ENCODE measurements at regions not wholly inside any gene's neighbourhood (a gene's known extent, or its start where the extent isn't known, plus 50 kb on each side); places are given as distances from the start of the nearest gene placed in this dataset.

- no peak overlapping the region for H2AFZ ChIP-seq (ENCODE audit: insufficient read depth, low read depth, low read length, poor library complexity, severe bottlenecking)
- no peaks in the 10 kb centered on the region for H3K4me1 ChIP-seq (ENCODE audit: control insufficient read depth in 1 of 2, insufficient read depth in 2 of 2, low read length in 2 of 2)
- DNase-seq = no peak
- Mint-ChIP-seq H3K27ac (no peak overlapping the region), H3K4me1 (no peaks in the 10 kb centered on the region), H3K9me3 (peaks cover 5 to 17% (median 9%) of the 10 kb centered on the region in 7 donors), H3K4me3 (no peak overlapping the region), H3K27me3 (ENCODE audit: low read depth in 3 of 3) (peaks cover 0 to under 1% (median 0%) of the 10 kb centered on the region in 3 donors), H3K36me3 (no peaks in the 10 kb centered on the region)
- H4K20me1 ChIP-seq (ENCODE audit: insufficient read depth, low read length) = no peaks in the 10 kb centered on the region
- H3K36me3 ChIP-seq (replicated peaks in 1 of 2; ENCODE audit: control insufficient read depth in 1 of 2, insufficient read depth in 2 of 2, low read length in 2 of 2) = no peaks in the 10 kb centered on the region
- TF ChIP-seq CTCF (IDR thresholded peaks at IDR 0.05) = no peak
- no peak overlapping the region for H3K4me2 ChIP-seq (replicated peaks; ENCODE audit: extremely low read depth, low read length, poor library complexity, severe bottlenecking)
- no peaks in the 10 kb centered on the region for H3K27me3 ChIP-seq (ENCODE audit: control insufficient read depth in 2 of 2, insufficient read depth in 2 of 2, low read length in 2 of 2)
- no peak overlapping the region for H3K27ac ChIP-seq (ENCODE audit: low read depth in 1 of 2, low read length in 2 of 2)
- H3K9ac ChIP-seq (ENCODE audit: insufficient read depth, low read length, poor library complexity, severe bottlenecking) = no peak overlapping the region
- H3K9me3 ChIP-seq (replicated peaks in 1 of 2; ENCODE audit: control insufficient read depth in 1 of 2, insufficient read depth in 1 of 2, low read length in 2 of 2) = peaks cover 8 to 16% of the 10 kb centered on the region in 2 donors
- WGBS (ENCODE audit: insufficient coverage) = 75% methylated on average over 1 of the region's 3 CpGs
- no peaks in the 10 kb centered on the region for H3K79me2 ChIP-seq (ENCODE audit: insufficient read depth, low read length)
- no peak overlapping the region for H3K4me3 ChIP-seq (replicated peaks in 1 of 3; ENCODE audit: low read depth in 2 of 3, low read length in 3 of 3)
- intact Hi-C loops (cut with micrococcal nuclease) = no loop called here
Measured at GRCh38 chr11:96500440-96500839, 110.6 kb downstream of the JRKL start.

- peaks cover 0 to 4% (median 0%) of the 10 kb centered on the region in 7 donors for H3K9me3 Mint-ChIP-seq
- Histone ChIP-seq H3K4me3 (replicated peaks in 1 of 3; ENCODE audit: low read depth in 2 of 3, low read length in 3 of 3) (no peak overlapping the region), H3K4me1 (ENCODE audit: control insufficient read depth in 1 of 2, insufficient read depth in 2 of 2, low read length in 2 of 2) (no peaks in the 10 kb centered on the region), H3K27ac (ENCODE audit: low read depth in 1 of 2, low read length in 2 of 2) (no peak overlapping the region), H3K27me3 (ENCODE audit: control insufficient read depth in 2 of 2, insufficient read depth in 2 of 2, low read length in 2 of 2) (no peaks in the 10 kb centered on the region), H3K79me2 (ENCODE audit: insufficient read depth, low read length) (no peaks in the 10 kb centered on the region), H3K4me2 (replicated peaks; ENCODE audit: extremely low read depth, low read length, poor library complexity, severe bottlenecking) (no peak overlapping the region), H4K20me1 (ENCODE audit: insufficient read depth, low read length) (no peaks in the 10 kb centered on the region), H3K9ac (ENCODE audit: insufficient read depth, low read length, poor library complexity, severe bottlenecking) (no peak overlapping the region), H3K9me3 (replicated peaks in 1 of 2; ENCODE audit: control insufficient read depth in 1 of 2, insufficient read depth in 1 of 2, low read length in 2 of 2) (no peaks in the 10 kb centered on the region), H2AFZ (ENCODE audit: insufficient read depth, low read depth, low read length, poor library complexity, severe bottlenecking) (no peak overlapping the region), H3K36me3 (replicated peaks in 1 of 2; ENCODE audit: control insufficient read depth in 1 of 2, insufficient read depth in 2 of 2, low read length in 2 of 2) (no peaks in the 10 kb centered on the region)
- intact Hi-C loops (cut with micrococcal nuclease) = no loop called here
- H3K4me1 Mint-ChIP-seq = no peaks in the 10 kb centered on the region
- DNase-seq = no peak
- 83% methylated on average over 1 of the region's 1 CpG for WGBS (ENCODE audit: insufficient coverage)
- TF ChIP-seq CTCF (IDR thresholded peaks at IDR 0.05) = no peak
- H3K36me3 Mint-ChIP-seq = no peaks in the 10 kb centered on the region
- H3K4me3 Mint-ChIP-seq = no peak overlapping the region
- H3K27me3 Mint-ChIP-seq (ENCODE audit: low read depth in 3 of 3) = no peaks in the 10 kb centered on the region
- H3K27ac Mint-ChIP-seq = no peak overlapping the region
Measured at GRCh38 chr11:96506041-96506440, 116.2 kb downstream of the JRKL start.

Data from CD14-positive monocyte (primary cell).